ENCODE measurements at regions not wholly inside any gene's neighbourhood (a gene's known extent, or its start where the extent isn't known, plus 50 kb on each side); places are given as distances from the start of the nearest gene placed in this dataset.
A peak's percentile ranks its signal among the peaks of the same experiment; 100 is the strongest.

DNA sequence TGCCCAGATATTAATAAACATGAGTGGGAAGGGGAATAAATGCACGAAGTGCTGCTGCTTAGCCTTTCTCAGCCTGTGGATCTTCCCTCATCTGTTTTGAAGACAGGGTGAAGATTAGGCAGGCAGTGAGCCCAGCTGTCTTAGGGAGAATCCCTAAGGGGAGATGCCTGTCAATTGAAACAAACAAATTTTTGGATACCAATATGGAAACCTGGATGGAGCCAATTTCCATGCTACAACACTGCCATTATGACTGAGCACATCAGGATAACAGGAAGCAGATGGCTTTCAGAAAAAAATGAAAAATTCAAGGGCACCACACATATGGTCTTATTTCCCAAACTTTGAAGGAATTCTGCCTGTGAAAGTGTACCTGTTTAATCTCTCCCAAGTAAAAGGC, 80.3 kb downstream of the HMHB1 start:
- Mint-ChIP-seq H3K36me3 (no peaks in the 10 kb centered on the region), H3K27ac (no peak overlapping the region), H3K4me1 (ENCODE audit: unreplicated experiment) (peaks cover 59% of the 10 kb centered on the region), H3K4me3 (no peak overlapping the region), H3K27me3 (no peaks in the 10 kb centered on the region), H3K9me3 (no peaks in the 10 kb centered on the region)
- no peak for DNase-seq (ENCODE audit: extremely low spot score, unreplicated experiment)
- TF ChIP-seq, protein P1, sequence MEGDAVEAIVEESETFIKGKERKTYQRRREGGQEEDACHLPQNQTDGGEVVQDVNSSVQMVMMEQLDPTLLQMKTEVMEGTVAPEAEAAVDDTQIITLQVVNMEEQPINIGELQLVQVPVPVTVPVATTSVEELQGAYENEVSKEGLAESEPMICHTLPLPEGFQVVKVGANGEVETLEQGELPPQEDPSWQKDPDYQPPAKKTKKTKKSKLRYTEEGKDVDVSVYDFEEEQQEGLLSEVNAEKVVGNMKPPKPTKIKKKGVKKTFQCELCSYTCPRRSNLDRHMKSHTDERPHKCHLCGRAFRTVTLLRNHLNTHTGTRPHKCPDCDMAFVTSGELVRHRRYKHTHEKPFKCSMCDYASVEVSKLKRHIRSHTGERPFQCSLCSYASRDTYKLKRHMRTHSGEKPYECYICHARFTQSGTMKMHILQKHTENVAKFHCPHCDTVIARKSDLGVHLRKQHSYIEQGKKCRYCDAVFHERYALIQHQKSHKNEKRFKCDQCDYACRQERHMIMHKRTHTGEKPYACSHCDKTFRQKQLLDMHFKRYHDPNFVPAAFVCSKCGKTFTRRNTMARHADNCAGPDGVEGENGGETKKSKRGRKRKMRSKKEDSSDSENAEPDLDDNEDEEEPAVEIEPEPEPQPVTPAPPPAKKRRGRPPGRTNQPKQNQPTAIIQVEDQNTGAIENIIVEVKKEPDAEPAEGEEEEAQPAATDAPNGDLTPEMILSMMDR (conservative IDR thresholded peaks at IDR 0.05) = no peak

- DNase-seq (ENCODE audit: extremely low spot score, unreplicated experiment) = no peak
- no peaks in the 10 kb centered on the region for H3K36me3 Mint-ChIP-seq
- no peaks in the 10 kb centered on the region for H3K9me3 Mint-ChIP-seq
- TF ChIP-seq, protein P1 (conservative IDR thresholded peaks at IDR 0.05) = no peak
- no peak overlapping the region for H3K4me3 Mint-ChIP-seq
- no peak overlapping the region for H3K27ac Mint-ChIP-seq
- H3K4me1 Mint-ChIP-seq (ENCODE audit: unreplicated experiment) = peaks cover 59% of the 10 kb centered on the region
- H3K27me3 Mint-ChIP-seq = no peaks in the 10 kb centered on the region
These were observed 80.9 kb downstream of the HMHB1 start for GRCh38 chr5:143892908-143893307.

DNA sequence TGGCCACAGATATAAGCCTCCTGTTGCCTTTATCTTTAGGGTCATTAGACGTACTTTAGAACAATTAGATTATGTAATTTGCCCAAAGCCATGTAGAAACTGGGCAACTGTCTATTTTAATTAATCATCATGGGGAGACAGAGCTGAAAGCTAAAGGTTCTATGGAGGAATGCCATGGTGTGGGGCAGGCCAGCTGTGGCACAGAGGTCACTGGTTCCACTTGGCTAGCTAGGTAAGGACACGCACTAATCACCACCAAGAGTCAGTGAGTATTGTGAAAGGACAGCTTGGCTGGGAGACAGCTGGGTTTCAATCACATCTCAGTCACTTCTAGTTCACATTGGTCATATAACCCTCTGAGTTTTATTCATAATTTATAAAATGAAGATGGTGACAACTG, 81.7 kb downstream of the HMHB1 start:
- Mint-ChIP-seq H3K36me3 (no peaks in the 10 kb centered on the region), H3K4me3 (no peak overlapping the region), H3K4me1 (ENCODE audit: unreplicated experiment) (peaks cover 59% of the 10 kb centered on the region), H3K27me3 (no peaks in the 10 kb centered on the region), H3K27ac (no peak overlapping the region), H3K9me3 (no peaks in the 10 kb centered on the region)
- TF ChIP-seq, protein P1 (conservative IDR thresholded peaks at IDR 0.05) = no peak
- no peak for DNase-seq (ENCODE audit: extremely low spot score, unreplicated experiment)

GRCh38 chr5:143896516-143896915, 84.6 kb downstream of the HMHB1 start:
- no peaks in the 10 kb centered on the region for H3K36me3 Mint-ChIP-seq
- H3K27me3 Mint-ChIP-seq = no peaks in the 10 kb centered on the region
- TF ChIP-seq, protein P1 (conservative IDR thresholded peaks at IDR 0.05) = no peak
- no peak overlapping the region for H3K27ac Mint-ChIP-seq
- no peak overlapping the region for H3K4me3 Mint-ChIP-seq
- no peak for DNase-seq (ENCODE audit: extremely low spot score, unreplicated experiment)
- no peaks in the 10 kb centered on the region for H3K9me3 Mint-ChIP-seq
- peaks cover 61% of the 10 kb centered on the region for H3K4me1 Mint-ChIP-seq (ENCODE audit: unreplicated experiment)

- Mint-ChIP-seq H3K4me1 (ENCODE audit: unreplicated experiment) (peaks cover 59% of the 10 kb centered on the region), H3K4me3 (no peak overlapping the region), H3K36me3 (no peaks in the 10 kb centered on the region), H3K27ac (no peak overlapping the region), H3K27me3 (no peaks in the 10 kb centered on the region), H3K9me3 (no peaks in the 10 kb centered on the region)
- DNase-seq (ENCODE audit: extremely low spot score, unreplicated experiment) = no peak
- TF ChIP-seq, protein P1 (conservative IDR thresholded peaks at IDR 0.05) = no peak
These were observed 85.0 kb downstream of the HMHB1 start for GRCh38 chr5:143896966-143897365.

GRCh38 chr5:143898381-143898780, 86.4 kb downstream of the HMHB1 start:
- DNase-seq (ENCODE audit: extremely low spot score, unreplicated experiment) = no peak
- Mint-ChIP-seq H3K27ac (no peak overlapping the region), H3K4me3 (peak overlapping the region; percentile 28), H3K27me3 (no peaks in the 10 kb centered on the region), H3K36me3 (no peaks in the 10 kb centered on the region), H3K4me1 (ENCODE audit: unreplicated experiment) (peaks cover 57% of the 10 kb centered on the region), H3K9me3 (no peaks in the 10 kb centered on the region)
- TF ChIP-seq, protein P1 (conservative IDR thresholded peaks at IDR 0.05) = no peak

Measured in type B pancreatic cell (in vitro differentiated cells).